ENCODE measurements at regions not wholly inside any gene's neighbourhood (a gene's known extent, or its start where the extent isn't known, plus 50 kb on each side); places are given as distances from the start of the nearest gene placed in this dataset.

DNA sequence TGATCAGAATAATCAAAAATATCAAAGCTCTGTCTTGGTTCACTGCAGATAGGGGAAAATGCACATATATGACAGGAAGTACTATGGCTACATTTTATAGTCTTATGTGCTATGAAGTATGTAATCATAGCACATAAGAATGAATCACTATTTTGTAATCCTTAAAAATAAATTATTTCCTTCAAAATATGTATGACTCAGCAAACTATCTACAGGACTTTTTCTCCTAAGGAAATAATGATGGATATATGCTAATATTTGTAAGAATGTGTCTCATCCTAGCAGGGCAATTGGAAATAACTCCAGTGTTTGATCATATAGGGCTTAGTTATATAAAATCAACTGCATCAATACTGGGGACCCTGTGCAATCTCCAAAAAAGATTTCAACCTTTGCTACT lies 85.1 kb downstream of the SLC24A2 start:
- no peak for TF ChIP-seq POLR2A (IDR thresholded peaks at IDR 0.05)
- TF ChIP-seq, protein P1, sequence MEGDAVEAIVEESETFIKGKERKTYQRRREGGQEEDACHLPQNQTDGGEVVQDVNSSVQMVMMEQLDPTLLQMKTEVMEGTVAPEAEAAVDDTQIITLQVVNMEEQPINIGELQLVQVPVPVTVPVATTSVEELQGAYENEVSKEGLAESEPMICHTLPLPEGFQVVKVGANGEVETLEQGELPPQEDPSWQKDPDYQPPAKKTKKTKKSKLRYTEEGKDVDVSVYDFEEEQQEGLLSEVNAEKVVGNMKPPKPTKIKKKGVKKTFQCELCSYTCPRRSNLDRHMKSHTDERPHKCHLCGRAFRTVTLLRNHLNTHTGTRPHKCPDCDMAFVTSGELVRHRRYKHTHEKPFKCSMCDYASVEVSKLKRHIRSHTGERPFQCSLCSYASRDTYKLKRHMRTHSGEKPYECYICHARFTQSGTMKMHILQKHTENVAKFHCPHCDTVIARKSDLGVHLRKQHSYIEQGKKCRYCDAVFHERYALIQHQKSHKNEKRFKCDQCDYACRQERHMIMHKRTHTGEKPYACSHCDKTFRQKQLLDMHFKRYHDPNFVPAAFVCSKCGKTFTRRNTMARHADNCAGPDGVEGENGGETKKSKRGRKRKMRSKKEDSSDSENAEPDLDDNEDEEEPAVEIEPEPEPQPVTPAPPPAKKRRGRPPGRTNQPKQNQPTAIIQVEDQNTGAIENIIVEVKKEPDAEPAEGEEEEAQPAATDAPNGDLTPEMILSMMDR (IDR thresholded peaks at IDR 0.05): no peak

Data from right lobe of liver (tissue), 4 donors.